ENCODE measurements at regions not wholly inside any gene's neighbourhood (a gene's known extent, or its start where the extent isn't known, plus 50 kb on each side); places are given as distances from the start of the nearest gene placed in this dataset.

DNA sequence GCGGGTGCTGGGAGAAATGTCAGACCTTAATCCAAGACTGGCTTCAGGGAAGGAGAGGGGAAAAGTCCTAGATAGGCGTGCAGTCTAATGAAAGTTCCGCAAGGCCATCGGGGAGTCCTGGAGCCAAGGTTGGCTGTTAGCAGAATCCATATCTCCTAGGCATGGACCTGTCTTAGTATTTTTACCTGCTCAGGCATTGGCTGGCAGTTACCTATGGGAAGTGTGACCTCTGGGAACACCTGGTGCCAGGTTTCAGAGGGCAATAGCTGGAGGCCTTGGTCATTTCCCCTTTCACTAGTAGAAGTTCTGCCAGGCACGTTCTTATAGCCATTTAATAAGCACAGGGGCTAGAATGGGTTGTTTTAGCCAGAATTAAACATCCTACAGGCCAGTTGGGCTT, 330.8 kb upstream of the SEMA6D start:
- Histone ChIP-seq H3K9me3 (ENCODE audit: control insufficient read depth in 1 of 2, insufficient read depth in 1 of 2, low read depth in 1 of 2, low read length in 2 of 2) (peaks cover 13 to 14% of the 10 kb centered on the region in 2 experiments; a peak in 2 of 4 replicates), H2AFZ (ENCODE audit: low read depth, low read length, poor library complexity, severe bottlenecking) (no peak overlapping the region), H4K20me1 (ENCODE audit: insufficient read depth) (no peaks in the 10 kb centered on the region), H3K9ac (ENCODE audit: low read length) (no peak overlapping the region), H3K4me2 (ENCODE audit: low read length) (no peak overlapping the region), H3K4me1 (ENCODE audit: control insufficient read depth in 1 of 2, insufficient read depth in 2 of 2, low read length in 2 of 2) (no peaks in the 10 kb centered on the region), H3K4me3 (replicated peaks in 1 of 2; ENCODE audit: low read depth in 1 of 2, low read length in 2 of 2) (no peak overlapping the region), H3K27ac (ENCODE audit: low read depth, low read length) (no peak overlapping the region), H3K79me2 (ENCODE audit: insufficient read depth, low read length) (no peaks in the 10 kb centered on the region), H3K9me2 (ENCODE audit: insufficient read depth) (no peaks in the 10 kb centered on the region), H3K36me3 (ENCODE audit: control insufficient read depth in 1 of 2, insufficient read depth in 2 of 2, low read length in 2 of 2) (no peaks in the 10 kb centered on the region), H3K27me3 (ENCODE audit: insufficient read depth, low read length) (no peaks in the 10 kb centered on the region)
- ChIA-PET RAD21 (ENCODE audit: low non-redundant PET in 1 of 2, low total read pairs in 2 of 2, uncharacterized antibody in 2 of 2, unreplicated experiment in 2 of 2) (no interaction called here), POLR2A (no interaction called here), CTCF (no interaction called here)
- ATAC-seq (no peak), DNase-seq (ENCODE audit: low read depth, low spot score) (no peak)
- intact Hi-C loops (cut with micrococcal nuclease) = no loop called here
- no peak for TF ChIP-seq POLR2AphosphoS5 (IDR thresholded peaks at IDR 0.05; ENCODE audit: low read depth, low read length)
- TF ChIP-seq CEBPB (IDR thresholded peaks at IDR 0.05; ENCODE audit: low read depth) = no peak
- TF ChIP-seq RAD21 (IDR thresholded peaks at IDR 0.05; ENCODE audit: low read depth) = no peak
- TF ChIP-seq, protein P1, sequence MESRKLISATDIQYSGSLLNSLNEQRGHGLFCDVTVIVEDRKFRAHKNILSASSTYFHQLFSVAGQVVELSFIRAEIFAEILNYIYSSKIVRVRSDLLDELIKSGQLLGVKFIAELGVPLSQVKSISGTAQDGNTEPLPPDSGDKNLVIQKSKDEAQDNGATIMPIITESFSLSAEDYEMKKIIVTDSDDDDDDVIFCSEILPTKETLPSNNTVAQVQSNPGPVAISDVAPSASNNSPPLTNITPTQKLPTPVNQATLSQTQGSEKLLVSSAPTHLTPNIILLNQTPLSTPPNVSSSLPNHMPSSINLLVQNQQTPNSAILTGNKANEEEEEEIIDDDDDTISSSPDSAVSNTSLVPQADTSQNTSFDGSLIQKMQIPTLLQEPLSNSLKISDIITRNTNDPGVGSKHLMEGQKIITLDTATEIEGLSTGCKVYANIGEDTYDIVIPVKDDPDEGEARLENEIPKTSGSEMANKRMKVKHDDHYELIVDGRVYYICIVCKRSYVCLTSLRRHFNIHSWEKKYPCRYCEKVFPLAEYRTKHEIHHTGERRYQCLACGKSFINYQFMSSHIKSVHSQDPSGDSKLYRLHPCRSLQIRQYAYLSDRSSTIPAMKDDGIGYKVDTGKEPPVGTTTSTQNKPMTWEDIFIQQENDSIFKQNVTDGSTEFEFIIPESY (IDR thresholded peaks at IDR 0.05; ENCODE audit: extremely low read depth, insufficient replicate concordance, low read length) = no peak
- TF ChIP-seq TCF7L2 (IDR thresholded peaks at IDR 0.05; ENCODE audit: borderline replicate concordance, extremely low read depth, insufficient read depth, insufficient read length) = no peak
- TF ChIP-seq, protein P2, sequence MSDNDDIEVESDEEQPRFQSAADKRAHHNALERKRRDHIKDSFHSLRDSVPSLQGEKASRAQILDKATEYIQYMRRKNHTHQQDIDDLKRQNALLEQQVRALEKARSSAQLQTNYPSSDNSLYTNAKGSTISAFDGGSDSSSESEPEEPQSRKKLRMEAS (IDR thresholded peaks at IDR 0.05) = no peak
- TF ChIP-seq, protein P3, sequence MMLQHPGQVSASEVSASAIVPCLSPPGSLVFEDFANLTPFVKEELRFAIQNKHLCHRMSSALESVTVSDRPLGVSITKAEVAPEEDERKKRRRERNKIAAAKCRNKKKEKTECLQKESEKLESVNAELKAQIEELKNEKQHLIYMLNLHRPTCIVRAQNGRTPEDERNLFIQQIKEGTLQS (IDR thresholded peaks at IDR 0.05) = no peak
- TF ChIP-seq EGR1 (IDR thresholded peaks at IDR 0.05; ENCODE audit: low read depth) = no peak
- TF ChIP-seq, protein P4, sequence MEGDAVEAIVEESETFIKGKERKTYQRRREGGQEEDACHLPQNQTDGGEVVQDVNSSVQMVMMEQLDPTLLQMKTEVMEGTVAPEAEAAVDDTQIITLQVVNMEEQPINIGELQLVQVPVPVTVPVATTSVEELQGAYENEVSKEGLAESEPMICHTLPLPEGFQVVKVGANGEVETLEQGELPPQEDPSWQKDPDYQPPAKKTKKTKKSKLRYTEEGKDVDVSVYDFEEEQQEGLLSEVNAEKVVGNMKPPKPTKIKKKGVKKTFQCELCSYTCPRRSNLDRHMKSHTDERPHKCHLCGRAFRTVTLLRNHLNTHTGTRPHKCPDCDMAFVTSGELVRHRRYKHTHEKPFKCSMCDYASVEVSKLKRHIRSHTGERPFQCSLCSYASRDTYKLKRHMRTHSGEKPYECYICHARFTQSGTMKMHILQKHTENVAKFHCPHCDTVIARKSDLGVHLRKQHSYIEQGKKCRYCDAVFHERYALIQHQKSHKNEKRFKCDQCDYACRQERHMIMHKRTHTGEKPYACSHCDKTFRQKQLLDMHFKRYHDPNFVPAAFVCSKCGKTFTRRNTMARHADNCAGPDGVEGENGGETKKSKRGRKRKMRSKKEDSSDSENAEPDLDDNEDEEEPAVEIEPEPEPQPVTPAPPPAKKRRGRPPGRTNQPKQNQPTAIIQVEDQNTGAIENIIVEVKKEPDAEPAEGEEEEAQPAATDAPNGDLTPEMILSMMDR (IDR thresholded peaks at IDR 0.05 in 2 of 3, conservative IDR thresholded peaks at IDR 0.05 in 1 of 3; ENCODE audit: borderline replicate concordance in 1 of 3, insufficient read depth in 1 of 3, low read depth in 2 of 3, low read length in 2 of 3) = no peak
- no peak for TF ChIP-seq SRF (IDR thresholded peaks at IDR 0.05; ENCODE audit: low read depth)
- TF ChIP-seq POLR2A (IDR thresholded peaks at IDR 0.05; ENCODE audit: borderline replicate concordance, extremely low read depth, insufficient read depth, insufficient read length) = no peak
- no peak for TF ChIP-seq CBX3 (IDR thresholded peaks at IDR 0.05; ENCODE audit: low read depth)
- TF ChIP-seq, protein P5, sequence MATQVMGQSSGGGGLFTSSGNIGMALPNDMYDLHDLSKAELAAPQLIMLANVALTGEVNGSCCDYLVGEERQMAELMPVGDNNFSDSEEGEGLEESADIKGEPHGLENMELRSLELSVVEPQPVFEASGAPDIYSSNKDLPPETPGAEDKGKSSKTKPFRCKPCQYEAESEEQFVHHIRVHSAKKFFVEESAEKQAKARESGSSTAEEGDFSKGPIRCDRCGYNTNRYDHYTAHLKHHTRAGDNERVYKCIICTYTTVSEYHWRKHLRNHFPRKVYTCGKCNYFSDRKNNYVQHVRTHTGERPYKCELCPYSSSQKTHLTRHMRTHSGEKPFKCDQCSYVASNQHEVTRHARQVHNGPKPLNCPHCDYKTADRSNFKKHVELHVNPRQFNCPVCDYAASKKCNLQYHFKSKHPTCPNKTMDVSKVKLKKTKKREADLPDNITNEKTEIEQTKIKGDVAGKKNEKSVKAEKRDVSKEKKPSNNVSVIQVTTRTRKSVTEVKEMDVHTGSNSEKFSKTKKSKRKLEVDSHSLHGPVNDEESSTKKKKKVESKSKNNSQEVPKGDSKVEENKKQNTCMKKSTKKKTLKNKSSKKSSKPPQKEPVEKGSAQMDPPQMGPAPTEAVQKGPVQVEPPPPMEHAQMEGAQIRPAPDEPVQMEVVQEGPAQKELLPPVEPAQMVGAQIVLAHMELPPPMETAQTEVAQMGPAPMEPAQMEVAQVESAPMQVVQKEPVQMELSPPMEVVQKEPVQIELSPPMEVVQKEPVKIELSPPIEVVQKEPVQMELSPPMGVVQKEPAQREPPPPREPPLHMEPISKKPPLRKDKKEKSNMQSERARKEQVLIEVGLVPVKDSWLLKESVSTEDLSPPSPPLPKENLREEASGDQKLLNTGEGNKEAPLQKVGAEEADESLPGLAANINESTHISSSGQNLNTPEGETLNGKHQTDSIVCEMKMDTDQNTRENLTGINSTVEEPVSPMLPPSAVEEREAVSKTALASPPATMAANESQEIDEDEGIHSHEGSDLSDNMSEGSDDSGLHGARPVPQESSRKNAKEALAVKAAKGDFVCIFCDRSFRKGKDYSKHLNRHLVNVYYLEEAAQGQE (IDR thresholded peaks at IDR 0.05; ENCODE audit: low read depth) = no peak
- BruUV-seq (replicated peaks) = no TSS peak

Measured in HCT116 (cell line).